ENCODE measurements at regions not wholly inside any gene's neighbourhood (a gene's known extent, or its start where the extent isn't known, plus 50 kb on each side); places are given as distances from the start of the nearest gene placed in this dataset.

GRCh38 chr6:122238861-122239260 lies 160.6 kb upstream of the HSF2 start:
- ATAC-seq (no peak), DNase-seq (no peak)
- Histone ChIP-seq H3K4me1 (no peaks in the 10 kb centered on the region), H3K36me3 (no peaks in the 10 kb centered on the region), H3K9me3 (peaks cover 0 to 4% (median 1%) of the 10 kb centered on the region in 3 donors), H3K27me3 (no peaks in the 10 kb centered on the region), H3K27ac (no peak overlapping the region), H3K4me3 (no peak overlapping the region)
- intact Hi-C loops (cut with DNase I; ENCODE audit: low total_unique reads) (no loop called here), in situ Hi-C loops (cut with MboI; ENCODE audit: low sequenced_read_pairs in 4 of 4) (no loop called here)
- no peak for TF ChIP-seq CTCF (IDR thresholded peaks at IDR 0.05 in 4 of 5, conservative IDR thresholded peaks at IDR 0.05 in 1 of 5)
- TF ChIP-seq POLR2A (IDR thresholded peaks at IDR 0.05): no peak

GRCh38 chr6:122246906-122247658 lies 152.4 kb upstream of the HSF2 start:
- intact Hi-C loops (cut with DNase I; ENCODE audit: low total_unique reads): no loop called here
- TF ChIP-seq POLR2A (IDR thresholded peaks at IDR 0.05) (no peak), CTCF (IDR thresholded peaks at IDR 0.05 in 4 of 5, conservative IDR thresholded peaks at IDR 0.05 in 1 of 5) (no peak)
- H3K4me1 ChIP-seq: no peaks in the 10 kb centered on the region
- ATAC-seq (no peak), DNase-seq (no peak)
- in situ Hi-C loops (cut with MboI; ENCODE audit: low sequenced_read_pairs in 4 of 4): no loop called here
- no peak overlapping the region for H3K4me3 ChIP-seq
- no peak overlapping the region for H3K27ac ChIP-seq
- no peaks in the 10 kb centered on the region for H3K27me3 ChIP-seq
- H3K9me3 ChIP-seq: peaks cover 0 to 6% (median 3%) of the 10 kb centered on the region in 3 donors
- H3K36me3 ChIP-seq: no peaks in the 10 kb centered on the region

GRCh38 chr6:122248001-122248669 lies 151.3 kb upstream of the HSF2 start:
- no peak overlapping the region for H3K4me3 ChIP-seq
- intact Hi-C loops (cut with DNase I; ENCODE audit: low total_unique reads): no loop called here
- no peak for TF ChIP-seq CTCF (IDR thresholded peaks at IDR 0.05 in 4 of 5, conservative IDR thresholded peaks at IDR 0.05 in 1 of 5)
- no peak for TF ChIP-seq POLR2A (IDR thresholded peaks at IDR 0.05)
- DNase-seq (no peak), ATAC-seq (no peak)
- peaks cover 0 to 6% (median 3%) of the 10 kb centered on the region in 3 donors for H3K9me3 ChIP-seq
- H3K27me3 ChIP-seq: no peaks in the 10 kb centered on the region
- no peak overlapping the region for H3K27ac ChIP-seq
- in situ Hi-C loops (cut with MboI; ENCODE audit: low sequenced_read_pairs in 4 of 4): no loop called here
- H3K36me3 ChIP-seq: no peaks in the 10 kb centered on the region
- H3K4me1 ChIP-seq: no peaks in the 10 kb centered on the region

- Histone ChIP-seq H3K36me3 (no peaks in the 10 kb centered on the region), H3K27me3 (no peaks in the 10 kb centered on the region), H3K27ac (no peak overlapping the region), H3K9me3 (peaks cover 0 to 2% (median 1%) of the 10 kb centered on the region in 3 donors), H3K4me3 (no peak overlapping the region), H3K4me1 (no peaks in the 10 kb centered on the region)
- ATAC-seq: no peak
- TF ChIP-seq CTCF (IDR thresholded peaks at IDR 0.05 in 4 of 5, conservative IDR thresholded peaks at IDR 0.05 in 1 of 5) (no peak), POLR2A (IDR thresholded peaks at IDR 0.05) (no peak)
- no peak for DNase-seq
- in situ Hi-C loops (cut with MboI; ENCODE audit: low sequenced_read_pairs in 4 of 4): no loop called here
- intact Hi-C loops (cut with DNase I; ENCODE audit: low total_unique reads): no loop called here
Measured at GRCh38 chr6:122248844-122249243, 150.6 kb upstream of the HSF2 start.
